H1 (cell line): ENCODE measurements at regions not wholly inside any gene's neighbourhood (a gene's known extent, or its start where the extent isn't known, plus 50 kb on each side); places are given as distances from the start of the nearest gene placed in this dataset.

Experiments
- BRCA1 ChIP-seq: IDR thresholded peaks from 2 replicates; pipeline ENCODE4 v1.6.1; 2012; ENCODE audit warnings: low read depth, low read length, improper control_type of control experiment
- CHD2 ChIP-seq: IDR thresholded peaks from 2 replicates; pipeline ENCODE4 v1.6.1; 2012; ENCODE audit warnings: low read length, improper control_type of control experiment
- CTCF ChIP-seq, 3 experiments: IDR thresholded peaks; 1 replicate in 2 of 3; 2 replicates in 1 of 3; pipeline versions ENCODE4 v1.5.1 to v1.6.1; 2011; ENCODE audit warnings: low read length in 3 of 3, mild to moderate bottlenecking in 3 of 3, inconsistent platforms in 2 of 3, low read depth in 1 of 3, moderate library complexity in 1 of 3; ENCODE audit not compliant: insufficient read depth in 1 of 3; ENCODE audit errors: control extremely low read depth in 1 of 3
- EP300 ChIP-seq, 2 experiments: IDR thresholded peaks; 1 replicate in 1 of 2; 2 replicates in 1 of 2; pipeline ENCODE4 v1.6.1; 2011 to 2012; ENCODE audit warnings: low read depth in 2 of 2, low read length in 2 of 2, mild to moderate bottlenecking in 2 of 2, borderline replicate concordance in 1 of 2, inconsistent platforms in 1 of 2, moderate library complexity in 1 of 2
- EZH2 ChIP-seq: fragments of 200-600 bp; sonication (generic); IDR thresholded peaks from 2 replicates; pipeline ENCODE4 v1.7.1; 2012; ENCODE audit warnings: low read depth, mild to moderate bottlenecking, moderate library complexity, low read length, inconsistent platforms; ENCODE audit not compliant: severe bottlenecking
- FOSL1 ChIP-seq: IDR thresholded peaks from 2 replicates; pipeline ENCODE4 v1.6.1; 2011; ENCODE audit warnings: mild to moderate bottlenecking, low read depth, low read length, moderate library complexity; ENCODE audit not compliant: insufficient read depth
- GABPA ChIP-seq: IDR thresholded peaks from 2 replicates; pipeline ENCODE4 v1.6.1; 2011; ENCODE audit warnings: mild to moderate bottlenecking, low read length, moderate library complexity, borderline replicate concordance; ENCODE audit not compliant: insufficient read depth
- JUN ChIP-seq: IDR thresholded peaks from 2 replicates; pipeline ENCODE4 v1.6.1; 2011; ENCODE audit warnings: low read depth, mild to moderate bottlenecking, improper control_type of control experiment, low read length
- MAFK ChIP-seq: IDR thresholded peaks from 2 replicates; pipeline ENCODE4 v1.6.1; 2012; ENCODE audit warnings: low read depth, mild to moderate bottlenecking, improper control_type of control experiment, low read length
- MAX ChIP-seq: IDR thresholded peaks from 2 replicates; pipeline ENCODE4 v1.6.1; 2012; ENCODE audit warnings: inconsistent platforms
- RAD21 ChIP-seq, 2 experiments: IDR thresholded peaks in 1 of 2; conservative IDR thresholded peaks in 1 of 2; 2 replicates each; pipeline ENCODE4 v1.6.1; 2011; ENCODE audit warnings: low read depth in 2 of 2, low read length in 2 of 2, improper control_type of control experiment in 1 of 2, inconsistent platforms in 1 of 2, mild to moderate bottlenecking in 1 of 2, moderate library complexity in 1 of 2
- SIN3A ChIP-seq, 2 experiments: IDR thresholded peaks in 1 of 2; conservative IDR thresholded peaks in 1 of 2; 2 replicates each; pipeline ENCODE4 v1.6.1; 2011 to 2012; ENCODE audit warnings: low read length in 2 of 2, improper control_type of control experiment in 1 of 2, low read depth in 1 of 2, mild to moderate bottlenecking in 1 of 2

GRCh38 chr6:799769-800168 is 106.8 kb upstream of the EXOC2 start:
- no peak for TF ChIP-seq MAX
- TF ChIP-seq EP300 (IDR thresholded peaks at IDR 0.05; ENCODE audit: borderline replicate concordance in 1 of 2, low read depth in 2 of 2, low read length in 2 of 2): no peak
- TF ChIP-seq CTCF (IDR thresholded peaks at IDR 0.05; ENCODE audit: control extremely low read depth in 1 of 3, insufficient read depth in 1 of 3, low read depth in 1 of 3, low read length in 3 of 3): no peak
- no peak for TF ChIP-seq EZH2
- TF ChIP-seq BRCA1: no peak
- TF ChIP-seq MAFK: no peak
- no peak for TF ChIP-seq SIN3A (conservative IDR thresholded peaks at IDR 0.05 in 1 of 2, IDR thresholded peaks at IDR 0.05 in 1 of 2; ENCODE audit: low read depth in 1 of 2, low read length in 2 of 2)
- TF ChIP-seq FOSL1: no peak
- no peak for TF ChIP-seq JUN
- TF ChIP-seq RAD21 (IDR thresholded peaks at IDR 0.05 in 1 of 2, conservative IDR thresholded peaks at IDR 0.05 in 1 of 2; ENCODE audit: low read depth in 2 of 2, low read length in 2 of 2): no peak
- TF ChIP-seq CHD2: no peak
- TF ChIP-seq GABPA: no peak
